ENCODE measurements at regions not wholly inside any gene's neighbourhood (a gene's known extent, or its start where the extent isn't known, plus 50 kb on each side); places are given as distances from the start of the nearest gene placed in this dataset.

DNA sequence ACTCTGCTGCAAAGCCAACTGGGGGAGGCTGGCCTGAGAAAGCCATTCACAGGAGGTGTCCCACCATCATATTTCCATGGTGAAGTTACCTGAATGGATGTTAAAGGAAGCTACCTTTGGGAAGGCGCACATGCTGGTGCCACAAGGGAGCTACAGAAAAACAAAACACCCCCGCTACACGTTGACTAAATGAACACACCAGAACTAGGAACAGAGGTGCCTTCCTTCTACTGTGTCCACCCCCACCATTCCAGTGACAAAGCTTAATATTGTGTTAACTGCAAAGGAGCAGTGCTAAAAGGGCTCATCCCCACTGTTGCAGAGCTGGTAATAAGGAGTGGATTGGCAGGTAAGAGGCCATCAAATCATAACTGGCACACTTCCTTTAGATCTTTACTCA is 420.0 kb upstream of the PODXL start:
- CTCF ChIA-PET = interaction anchor here (1.4 kb wide), 1 partner anchor 26 kb away, joined by 3 read pairs; no protein-coding TSS in a partner anchor
- Histone ChIP-seq H3K4me1 (ENCODE audit: control extremely low read depth in 1 of 4, control insufficient read depth in 4 of 4, insufficient read depth in 4 of 4, low read length in 3 of 4) (no peaks in the 10 kb centered on the region), H3K27me3 (replicated peaks in 2 of 5; ENCODE audit: control insufficient read depth in 4 of 5, insufficient read depth in 5 of 5, low read length in 4 of 5) (peaks cover 0 to under 1% (median 0%) of the 10 kb centered on the region in 5 experiments), H3K4me3 (ENCODE audit: control insufficient read depth in 1 of 7, extremely low read depth in 1 of 7, insufficient read depth in 4 of 7, low read depth in 2 of 7, low read length in 6 of 7) (no peak overlapping the region), H3K36me3 (ENCODE audit: control insufficient read depth in 4 of 4, insufficient read depth in 4 of 4, low read length in 3 of 4) (no peaks in the 10 kb centered on the region), H3K9me3 (ENCODE audit: control extremely low read depth in 1 of 5, control insufficient read depth in 4 of 5, insufficient read depth in 2 of 5, low read depth in 1 of 5, low read length in 4 of 5) (no peaks in the 10 kb centered on the region), H3K27ac (ENCODE audit: insufficient read depth in 1 of 2, low read depth in 1 of 2, low read length in 2 of 2, poor library complexity in 1 of 2, severe bottlenecking in 2 of 2) (no peak overlapping the region)
- POLR2A ChIA-PET = no interaction called here
- no peak for DNase-seq
- WGBS (ENCODE audit: insufficient coverage) = no CpG with 5 or more reads among the region's 3 CpGs

GRCh38 chr7:131974671-131975070 is 418.2 kb upstream of the PODXL start:
- no peak for DNase-seq
- Histone ChIP-seq H3K27me3 (replicated peaks in 2 of 5; ENCODE audit: control insufficient read depth in 4 of 5, insufficient read depth in 5 of 5, low read length in 4 of 5) (peaks cover 0 to 3% (median 3%) of the 10 kb centered on the region in 5 experiments), H3K4me3 (ENCODE audit: control insufficient read depth in 1 of 7, extremely low read depth in 1 of 7, insufficient read depth in 4 of 7, low read depth in 2 of 7, low read length in 6 of 7) (no peak overlapping the region), H3K36me3 (ENCODE audit: control insufficient read depth in 4 of 4, insufficient read depth in 4 of 4, low read length in 3 of 4) (no peaks in the 10 kb centered on the region), H3K27ac (ENCODE audit: insufficient read depth in 1 of 2, low read depth in 1 of 2, low read length in 2 of 2, poor library complexity in 1 of 2, severe bottlenecking in 2 of 2) (no peak overlapping the region), H3K9me3 (ENCODE audit: control extremely low read depth in 1 of 5, control insufficient read depth in 4 of 5, insufficient read depth in 2 of 5, low read depth in 1 of 5, low read length in 4 of 5) (no peaks in the 10 kb centered on the region), H3K4me1 (ENCODE audit: control extremely low read depth in 1 of 4, control insufficient read depth in 4 of 4, insufficient read depth in 4 of 4, low read length in 3 of 4) (no peaks in the 10 kb centered on the region)
- WGBS (ENCODE audit: insufficient coverage) = 100% methylated on average over 1 of the region's 2 CpGs
- ChIA-PET CTCF (no interaction called here), POLR2A (no interaction called here)

- CTCF ChIA-PET = no interaction called here
- DNase-seq = no peak
- Histone ChIP-seq H3K36me3 (ENCODE audit: control insufficient read depth in 4 of 4, insufficient read depth in 4 of 4, low read length in 3 of 4) (no peaks in the 10 kb centered on the region), H3K9me3 (ENCODE audit: control extremely low read depth in 1 of 5, control insufficient read depth in 4 of 5, insufficient read depth in 2 of 5, low read depth in 1 of 5, low read length in 4 of 5) (no peaks in the 10 kb centered on the region), H3K4me3 (ENCODE audit: control insufficient read depth in 1 of 7, extremely low read depth in 1 of 7, insufficient read depth in 4 of 7, low read depth in 2 of 7, low read length in 6 of 7) (no peak overlapping the region), H3K4me1 (ENCODE audit: control extremely low read depth in 1 of 4, control insufficient read depth in 4 of 4, insufficient read depth in 4 of 4, low read length in 3 of 4) (no peaks in the 10 kb centered on the region), H3K27ac (ENCODE audit: insufficient read depth in 1 of 2, low read depth in 1 of 2, low read length in 2 of 2, poor library complexity in 1 of 2, severe bottlenecking in 2 of 2) (no peak overlapping the region), H3K27me3 (replicated peaks in 2 of 5; ENCODE audit: control insufficient read depth in 4 of 5, insufficient read depth in 5 of 5, low read length in 4 of 5) (peaks cover 0 to 3% (median 3%) of the 10 kb centered on the region in 5 experiments)
- POLR2A ChIA-PET = no interaction called here
- WGBS (ENCODE audit: insufficient coverage) = no CpG with 5 or more reads among the region's 2 CpGs
These were observed 415.8 kb upstream of the PODXL start for GRCh38 chr7:131972251-131972650.

GRCh38 chr7:131970602-131971001 is 414.2 kb upstream of the PODXL start:
- H3K9me3 ChIP-seq (ENCODE audit: control extremely low read depth in 1 of 5, control insufficient read depth in 4 of 5, insufficient read depth in 2 of 5, low read depth in 1 of 5, low read length in 4 of 5) = no peaks in the 10 kb centered on the region
- CTCF ChIA-PET = no interaction called here
- no peak for DNase-seq
- peaks cover 0 to 3% (median 3%) of the 10 kb centered on the region in 5 experiments for H3K27me3 ChIP-seq (replicated peaks in 2 of 5; ENCODE audit: control insufficient read depth in 4 of 5, insufficient read depth in 5 of 5, low read length in 4 of 5)
- 74% methylated on average over 3 of the region's 4 CpGs for WGBS (ENCODE audit: insufficient coverage)
- POLR2A ChIA-PET = no interaction called here
- no peak overlapping the region for H3K27ac ChIP-seq (ENCODE audit: insufficient read depth in 1 of 2, low read depth in 1 of 2, low read length in 2 of 2, poor library complexity in 1 of 2, severe bottlenecking in 2 of 2)
- H3K4me1 ChIP-seq (ENCODE audit: control extremely low read depth in 1 of 4, control insufficient read depth in 4 of 4, insufficient read depth in 4 of 4, low read length in 3 of 4) = no peaks in the 10 kb centered on the region
- no peaks in the 10 kb centered on the region for H3K36me3 ChIP-seq (ENCODE audit: control insufficient read depth in 4 of 4, insufficient read depth in 4 of 4, low read length in 3 of 4)
- H3K4me3 ChIP-seq (ENCODE audit: control insufficient read depth in 1 of 7, extremely low read depth in 1 of 7, insufficient read depth in 4 of 7, low read depth in 2 of 7, low read length in 6 of 7) = no peak overlapping the region

DNA sequence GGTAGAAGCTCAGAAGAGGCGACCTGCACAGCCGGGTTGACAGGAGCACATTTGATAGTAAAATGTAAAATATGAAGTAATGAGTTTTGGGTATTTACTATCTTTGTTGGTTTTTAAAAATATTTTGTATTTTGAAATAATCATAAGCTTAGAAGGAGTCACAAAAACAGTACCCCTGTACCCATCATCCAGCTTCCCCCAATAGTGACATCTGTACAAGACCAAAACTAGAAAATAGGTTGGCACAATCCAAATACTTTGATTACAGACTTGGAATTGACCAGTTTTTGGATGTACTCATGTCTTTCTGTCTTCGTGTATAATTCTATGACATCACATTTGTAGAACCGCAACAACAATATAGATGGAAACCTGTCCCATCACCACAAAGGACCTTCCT is 413.1 kb upstream of the PODXL start:
- Histone ChIP-seq H3K4me1 (ENCODE audit: control extremely low read depth in 1 of 4, control insufficient read depth in 4 of 4, insufficient read depth in 4 of 4, low read length in 3 of 4) (no peaks in the 10 kb centered on the region), H3K9me3 (ENCODE audit: control extremely low read depth in 1 of 5, control insufficient read depth in 4 of 5, insufficient read depth in 2 of 5, low read depth in 1 of 5, low read length in 4 of 5) (no peaks in the 10 kb centered on the region), H3K27ac (ENCODE audit: insufficient read depth in 1 of 2, low read depth in 1 of 2, low read length in 2 of 2, poor library complexity in 1 of 2, severe bottlenecking in 2 of 2) (no peak overlapping the region), H3K36me3 (ENCODE audit: control insufficient read depth in 4 of 4, insufficient read depth in 4 of 4, low read length in 3 of 4) (no peaks in the 10 kb centered on the region), H3K27me3 (replicated peaks in 2 of 5; ENCODE audit: control insufficient read depth in 4 of 5, insufficient read depth in 5 of 5, low read length in 4 of 5) (peaks cover 0 to 5% (median 3%) of the 10 kb centered on the region in 5 experiments), H3K4me3 (ENCODE audit: control insufficient read depth in 1 of 7, extremely low read depth in 1 of 7, insufficient read depth in 4 of 7, low read depth in 2 of 7, low read length in 6 of 7) (no peak overlapping the region)
- 95% methylated on average over 4 of the region's 4 CpGs for WGBS (ENCODE audit: insufficient coverage)
- DNase-seq = no peak
- ChIA-PET POLR2A (no interaction called here), CTCF (no interaction called here)

DNA sequence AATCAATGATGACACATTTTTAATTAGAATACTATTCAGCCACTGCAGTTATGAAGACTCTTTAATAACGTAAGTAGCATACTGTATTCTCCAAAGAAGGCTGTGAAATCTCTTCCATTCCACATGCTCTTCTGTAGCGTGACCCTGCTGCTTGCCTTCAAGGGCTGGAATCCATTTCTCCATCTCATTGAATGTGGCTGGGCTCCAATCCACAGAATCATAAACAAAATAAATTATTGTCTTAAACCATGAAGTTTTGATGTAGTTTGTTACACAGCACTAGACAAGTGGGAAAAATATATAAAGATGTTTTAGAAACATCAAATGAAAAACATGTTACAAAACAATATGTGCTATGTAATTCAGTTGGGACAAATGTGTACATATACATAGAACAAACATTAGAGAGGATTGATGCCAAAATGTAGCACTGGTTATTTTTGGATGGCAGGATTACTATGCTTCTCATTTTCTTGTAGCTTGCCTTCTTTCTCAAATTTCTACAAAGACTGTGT is 410.8 kb upstream of the PODXL start:
- WGBS (ENCODE audit: insufficient coverage) = 90% methylated on average over 2 of the region's 2 CpGs
- CTCF ChIA-PET = no interaction called here

DNA sequence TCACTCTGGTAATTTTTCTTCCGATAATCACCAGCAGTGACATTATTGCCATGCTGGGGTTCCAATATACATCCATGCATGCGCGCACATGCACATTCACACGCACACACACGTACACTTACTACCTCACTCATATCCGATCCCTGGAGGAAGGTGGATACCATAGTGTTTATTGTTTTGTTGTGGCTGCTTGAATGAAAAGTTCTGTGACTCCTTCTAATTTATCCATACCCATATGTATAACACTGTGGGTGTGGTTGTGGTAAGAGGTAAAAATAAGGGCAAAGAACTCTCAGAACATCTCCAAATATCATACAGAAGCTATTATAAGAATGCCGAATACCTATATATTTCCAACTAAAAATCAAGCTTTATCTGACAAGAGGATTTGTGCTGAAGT is 407.8 kb upstream of the PODXL start:
- CTCF ChIA-PET = no interaction called here
- no peak for DNase-seq
- 100% methylated on average over 1 of the region's 7 CpGs for WGBS (ENCODE audit: insufficient coverage)
- no peak overlapping the region for H3K27ac ChIP-seq (ENCODE audit: insufficient read depth in 1 of 2, low read depth in 1 of 2, low read length in 2 of 2, poor library complexity in 1 of 2, severe bottlenecking in 2 of 2)
- no peaks in the 10 kb centered on the region for H3K36me3 ChIP-seq (ENCODE audit: control insufficient read depth in 4 of 4, insufficient read depth in 4 of 4, low read length in 3 of 4)
- peaks cover 0 to 10% (median 2%) of the 10 kb centered on the region in 5 experiments for H3K27me3 ChIP-seq (replicated peaks in 2 of 5; ENCODE audit: control insufficient read depth in 4 of 5, insufficient read depth in 5 of 5, low read length in 4 of 5)
- POLR2A ChIA-PET = no interaction called here
- peaks cover 0 to 3% (median 0%) of the 10 kb centered on the region in 5 experiments for H3K9me3 ChIP-seq (ENCODE audit: control extremely low read depth in 1 of 5, control insufficient read depth in 4 of 5, insufficient read depth in 2 of 5, low read depth in 1 of 5, low read length in 4 of 5)
- H3K4me1 ChIP-seq (ENCODE audit: control extremely low read depth in 1 of 4, control insufficient read depth in 4 of 4, insufficient read depth in 4 of 4, low read length in 3 of 4) = no peaks in the 10 kb centered on the region
- H3K4me3 ChIP-seq (ENCODE audit: control insufficient read depth in 1 of 7, extremely low read depth in 1 of 7, insufficient read depth in 4 of 7, low read depth in 2 of 7, low read length in 6 of 7) = no peak overlapping the region

More for the DNA sequence above, 410.8 kb upstream of the PODXL start:
- Histone ChIP-seq H3K36me3 (ENCODE audit: control insufficient read depth in 4 of 4, insufficient read depth in 4 of 4, low read length in 3 of 4) (no peaks in the 10 kb centered on the region), H3K4me3 (ENCODE audit: control insufficient read depth in 1 of 7, extremely low read depth in 1 of 7, insufficient read depth in 4 of 7, low read depth in 2 of 7, low read length in 6 of 7) (no peak overlapping the region), H3K27ac (ENCODE audit: insufficient read depth in 1 of 2, low read depth in 1 of 2, low read length in 2 of 2, poor library complexity in 1 of 2, severe bottlenecking in 2 of 2) (no peak overlapping the region), H3K27me3 (replicated peaks in 2 of 5; ENCODE audit: control insufficient read depth in 4 of 5, insufficient read depth in 5 of 5, low read length in 4 of 5) (peaks cover 0 to 7% (median 3%) of the 10 kb centered on the region in 5 experiments), H3K4me1 (ENCODE audit: control extremely low read depth in 1 of 4, control insufficient read depth in 4 of 4, insufficient read depth in 4 of 4, low read length in 3 of 4) (no peaks in the 10 kb centered on the region), H3K9me3 (ENCODE audit: control extremely low read depth in 1 of 5, control insufficient read depth in 4 of 5, insufficient read depth in 2 of 5, low read depth in 1 of 5, low read length in 4 of 5) (no peaks in the 10 kb centered on the region)
- POLR2A ChIA-PET = no interaction called here
- no peak for DNase-seq

Data from common myeloid progenitor, CD34-positive (primary cell).